Stimulated activated naive CD8-positive, alpha-beta T cell treated with anti-CD3 and anti-CD28 coated beads, Interleukin-15, Interleukin-2, amounts not matched to agents 100 U/mL and 50 U/mL, for 24 hours (primary cell): ENCODE measurements at regions not wholly inside any gene's neighbourhood (a gene's known extent, or its start where the extent isn't known, plus 50 kb on each side); places are given as distances from the start of the nearest gene placed in this dataset.
"Not testable (repeated sequence)": the region's sequence is repeated elsewhere in the genome, so short reads cannot be mapped to it uniquely, and the experiment has no call there.

Experiments
- ATAC-seq: fragments of 150-1000 bp; cut with Tn5 transposase; one replicate; pipeline ENCODE4 v1.10.0; 2021
- DNase-seq: peaks from one replicate; pipeline ENCODE4 v3.0.0; 2021

DNA sequence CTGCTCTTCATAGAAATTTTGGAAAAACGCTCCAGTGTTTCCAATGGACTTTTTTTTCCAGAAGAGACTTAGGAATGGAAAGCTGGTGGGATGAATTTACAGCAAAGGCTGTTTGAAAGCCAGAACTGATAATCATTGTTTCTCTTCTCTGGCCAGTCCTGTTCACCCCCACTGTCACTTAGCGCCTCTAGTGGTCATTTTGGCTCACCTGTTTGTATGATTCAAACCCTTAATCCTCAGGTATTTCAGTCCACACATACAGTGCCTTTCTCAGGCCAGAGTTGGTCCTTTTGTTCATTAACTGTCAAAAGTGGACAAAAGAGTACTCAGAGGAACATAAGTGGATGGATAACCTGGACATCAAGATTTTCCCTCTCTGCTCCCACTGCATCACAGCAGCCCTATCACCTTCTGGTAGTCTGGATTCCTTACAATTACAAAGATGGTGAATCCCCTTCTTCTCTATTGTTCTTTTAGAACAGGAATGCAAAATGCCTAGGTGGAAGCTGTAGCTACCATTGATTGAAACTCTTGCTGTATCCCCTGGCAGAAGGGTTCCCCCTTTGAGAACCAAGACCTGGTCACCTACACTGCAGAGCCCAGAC lies 177.6 kb upstream of the OLFM3 start:
- DNase-seq, result peak; percentile 4
- no peak for ATAC-seq

DNA sequence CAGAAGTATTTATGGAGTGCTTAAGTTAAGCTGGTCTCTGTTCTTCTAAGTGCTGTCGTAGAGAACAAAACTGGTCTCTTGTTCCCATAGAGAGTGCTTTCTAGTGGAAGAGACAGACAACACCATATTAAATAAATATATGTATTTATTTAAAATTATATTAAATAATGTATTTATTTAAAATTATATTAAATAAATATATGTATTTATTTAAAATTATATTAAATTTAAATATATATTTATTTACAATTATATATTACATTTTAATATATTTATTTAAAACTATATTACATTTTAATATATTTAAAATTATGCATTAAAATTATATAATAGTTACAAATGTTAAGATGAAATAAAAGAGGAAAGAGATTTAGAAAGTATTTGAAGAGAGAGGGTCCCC lies 175.5 kb upstream of the OLFM3 start:
- ATAC-seq (no peak), DNase-seq (no peak)

DNA sequence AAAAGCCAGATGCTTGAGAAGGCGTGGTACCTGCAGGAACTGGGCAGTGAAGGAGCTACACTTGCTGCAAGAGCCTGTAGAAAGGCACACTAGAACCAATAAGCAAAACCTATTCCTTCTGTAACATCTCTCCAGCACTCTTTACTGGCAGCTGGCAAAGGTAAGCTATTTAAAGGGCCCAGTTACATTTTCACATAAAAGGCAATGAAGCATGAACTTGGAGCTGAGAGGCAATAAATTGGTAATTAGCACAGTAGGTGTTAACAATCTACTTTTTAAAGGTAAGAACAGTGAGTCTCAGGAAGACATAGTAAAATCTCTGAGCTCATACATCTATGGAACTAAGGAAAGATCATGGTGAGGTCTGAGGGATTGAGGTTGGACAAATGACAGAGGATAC lies 167.1 kb upstream of the OLFM3 start:
- ATAC-seq, result no peak
- no peak for DNase-seq

DNA sequence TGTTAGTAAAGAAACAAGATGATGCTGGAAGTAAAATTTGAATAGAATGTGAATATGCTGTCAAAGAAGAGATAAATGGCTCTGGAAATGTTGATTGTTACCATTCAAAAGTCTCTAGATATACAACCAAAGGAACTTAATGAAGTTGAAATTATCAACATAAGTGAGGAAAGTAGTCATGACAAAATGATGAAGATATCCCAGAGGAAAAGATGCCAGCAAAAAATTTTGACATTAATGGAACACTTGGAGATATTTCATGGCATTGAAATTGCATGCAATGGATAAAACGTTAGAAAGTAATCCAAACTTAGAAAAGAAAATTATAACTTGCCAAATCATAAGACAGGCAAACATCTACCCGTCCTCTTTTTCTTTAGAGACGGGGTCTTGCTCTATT lies 154.5 kb upstream of the OLFM3 start:
- ATAC-seq (no peak), DNase-seq (no peak)

DNA sequence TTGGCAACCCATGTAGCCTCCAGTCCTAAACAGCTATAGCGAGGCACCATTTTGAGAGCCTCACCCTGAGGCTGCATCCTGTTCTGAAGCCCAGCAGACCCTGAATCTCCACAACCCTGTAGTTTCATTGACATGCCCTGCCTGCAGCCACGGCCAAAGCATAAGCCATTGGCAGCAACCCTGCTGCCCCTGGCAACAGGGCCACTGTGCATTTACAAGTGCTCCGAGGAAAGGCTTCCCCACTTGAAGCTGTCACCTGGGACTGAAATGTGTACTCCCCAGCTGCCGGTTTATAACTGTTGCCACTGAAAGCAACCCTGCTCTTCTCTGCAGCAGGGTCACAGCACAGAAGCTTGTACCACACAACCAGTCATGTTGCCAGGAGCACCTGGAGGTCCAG lies 124.2 kb upstream of the OLFM3 start:
- no peak for ATAC-seq

DNA sequence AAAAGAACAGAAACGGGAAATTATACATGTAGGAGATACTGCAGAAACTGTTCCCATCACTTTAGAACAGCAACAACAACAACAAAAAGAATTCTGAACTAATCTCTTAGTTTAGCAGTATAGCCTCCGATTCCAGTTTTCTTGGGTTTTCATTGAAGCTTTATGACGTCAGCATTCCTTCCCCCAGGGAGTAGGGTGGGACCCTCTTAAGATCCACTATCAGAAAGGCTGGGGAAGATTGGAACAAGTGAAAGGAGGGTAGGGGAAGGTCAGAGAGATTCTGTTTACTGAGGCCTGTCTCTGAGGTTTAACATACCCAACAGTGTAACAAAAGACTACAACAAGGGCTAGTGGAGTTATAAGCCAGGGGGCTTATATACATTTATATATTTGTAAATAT lies 121.4 kb upstream of the OLFM3 start:
- ATAC-seq (no peak), DNase-seq (no peak)

More for the DNA sequence above, 124.2 kb upstream of the OLFM3 start:
- no peak for DNase-seq

DNA sequence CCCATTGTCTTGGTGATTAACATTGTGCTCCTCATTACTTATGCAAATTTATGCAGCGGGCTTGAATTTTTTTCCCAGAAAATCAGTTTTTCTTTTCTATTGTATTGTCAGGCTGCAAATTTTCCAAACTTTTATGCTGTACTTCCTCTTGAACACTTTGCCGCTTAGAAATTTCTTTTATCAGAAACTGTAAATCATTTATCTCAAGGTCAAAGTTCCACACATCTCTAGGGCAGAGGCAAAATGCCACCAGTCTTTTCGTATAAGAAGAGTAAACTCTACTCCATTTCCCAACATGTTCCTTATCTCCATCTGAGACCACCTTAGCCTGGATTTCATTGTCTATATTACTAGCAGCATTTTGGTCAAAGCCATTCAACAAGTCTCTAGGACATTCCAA lies 113.9 kb upstream of the OLFM3 start:
- DNase-seq (no peak), ATAC-seq (no peak)

DNA sequence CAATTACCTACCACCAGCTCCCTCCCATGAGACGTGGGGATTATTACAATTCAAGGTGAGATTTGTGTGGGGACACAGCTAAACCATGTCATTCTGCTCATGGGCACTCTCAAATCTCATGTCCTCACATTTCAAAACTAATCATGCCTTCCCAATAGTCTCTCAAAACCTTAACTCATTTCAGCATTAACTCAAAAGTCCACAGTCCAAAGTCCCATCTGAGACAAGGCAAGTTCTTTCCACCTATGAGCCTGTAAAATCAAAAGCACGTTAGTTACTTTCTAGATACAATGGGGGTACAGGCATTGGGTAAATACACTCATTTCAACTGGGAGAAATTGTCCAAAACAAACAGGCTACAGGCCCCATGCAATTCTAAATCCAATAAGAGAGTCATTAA lies 112.8 kb upstream of the OLFM3 start:
- ATAC-seq, DNase-seq: not testable (repeated sequence)

DNA sequence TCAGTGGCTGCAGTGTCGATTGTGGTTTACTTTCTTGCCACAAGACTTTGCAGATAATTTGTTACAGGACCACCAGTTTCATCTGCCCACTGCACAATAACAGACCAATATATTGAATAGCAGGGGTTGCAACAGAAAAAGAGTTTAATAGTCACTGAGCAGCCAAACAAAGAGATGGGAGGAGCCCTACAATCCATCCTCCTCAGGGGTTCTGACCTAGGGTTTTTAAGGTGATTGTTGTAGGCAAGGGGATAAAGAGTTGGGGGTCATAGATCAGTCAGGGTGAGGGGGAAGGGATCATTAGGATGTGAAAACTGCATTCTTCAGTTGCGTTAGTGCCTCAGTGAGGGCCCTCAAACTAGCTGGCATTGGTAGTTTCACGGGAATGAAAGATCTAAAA lies 110.7 kb upstream of the OLFM3 start:
- ATAC-seq (no peak), DNase-seq (no peak)

DNA sequence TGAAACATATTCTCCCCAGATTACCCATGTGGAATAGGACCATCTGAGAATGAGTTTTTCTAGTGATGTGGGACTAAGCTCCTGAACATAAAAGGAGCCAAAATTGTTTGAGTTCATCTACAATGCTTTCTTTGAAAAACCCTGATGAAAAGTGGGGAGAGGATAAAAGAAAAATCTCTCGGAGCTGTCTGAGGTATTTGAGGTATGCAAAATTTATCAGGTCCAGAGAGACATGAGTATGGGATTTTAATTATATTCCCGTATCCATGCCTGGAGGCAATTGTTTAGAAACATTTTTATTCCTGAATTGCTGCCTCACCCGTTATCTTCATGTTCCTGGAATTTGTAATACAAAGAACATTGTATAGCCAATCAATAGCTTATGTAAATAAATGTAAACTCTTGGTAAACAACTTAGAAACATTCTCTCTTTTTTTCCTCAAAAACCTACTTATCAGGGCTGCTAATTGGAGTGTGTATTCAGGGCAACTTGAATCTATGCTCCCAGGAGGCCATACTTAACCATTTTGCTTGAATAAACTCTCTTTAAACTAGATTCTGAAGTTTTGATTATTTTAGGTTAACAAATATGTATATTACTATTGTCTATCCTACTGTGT lies 109.3 kb upstream of the OLFM3 start:
- DNase-seq, result no peak
- no peak for ATAC-seq

DNA sequence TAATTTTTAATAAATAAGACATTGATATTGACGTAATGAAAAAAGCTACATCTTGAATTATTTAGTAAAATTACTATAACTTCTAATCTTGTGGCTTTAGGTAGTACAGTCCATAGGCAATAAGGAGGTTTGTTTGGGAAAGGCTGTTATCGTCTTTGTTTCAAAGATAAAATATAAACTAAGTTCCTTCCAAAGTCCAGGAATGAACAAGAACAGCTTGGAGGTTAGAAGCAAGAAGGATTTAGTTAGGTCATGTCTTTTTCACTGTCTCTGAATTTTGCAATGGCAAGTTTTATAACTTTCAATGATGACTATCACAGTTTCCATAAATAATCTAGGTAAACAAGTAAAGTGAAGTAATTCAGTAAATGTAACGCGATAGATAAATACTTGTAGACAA lies 106.9 kb upstream of the OLFM3 start:
- ATAC-seq (no peak), DNase-seq (no peak)

DNA sequence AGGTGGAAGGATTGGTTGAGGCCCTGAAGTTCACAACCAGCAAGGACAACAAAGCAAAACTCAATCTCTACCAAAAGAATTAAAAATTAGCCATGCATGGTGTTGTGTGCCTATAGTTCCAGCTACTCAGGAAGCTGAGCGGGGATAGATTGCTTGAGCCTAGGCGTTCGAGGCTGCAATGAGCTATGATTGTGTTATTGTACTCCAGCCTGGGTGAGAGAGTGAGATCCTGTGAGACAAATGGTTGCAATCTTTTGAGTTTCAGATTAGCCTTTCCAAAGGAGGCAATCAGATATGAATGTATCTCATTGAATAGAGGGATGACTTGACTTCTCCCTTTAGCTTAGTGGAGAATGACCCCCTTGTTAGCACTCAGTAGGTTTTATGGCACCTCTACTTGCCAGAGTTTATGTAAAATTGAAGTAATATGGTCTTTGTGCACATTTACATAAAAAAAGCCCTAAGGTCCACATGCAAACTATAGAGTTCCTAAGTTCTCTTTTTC lies 105.6 kb upstream of the OLFM3 start:
- DNase-seq (no peak), ATAC-seq (no peak)

DNA sequence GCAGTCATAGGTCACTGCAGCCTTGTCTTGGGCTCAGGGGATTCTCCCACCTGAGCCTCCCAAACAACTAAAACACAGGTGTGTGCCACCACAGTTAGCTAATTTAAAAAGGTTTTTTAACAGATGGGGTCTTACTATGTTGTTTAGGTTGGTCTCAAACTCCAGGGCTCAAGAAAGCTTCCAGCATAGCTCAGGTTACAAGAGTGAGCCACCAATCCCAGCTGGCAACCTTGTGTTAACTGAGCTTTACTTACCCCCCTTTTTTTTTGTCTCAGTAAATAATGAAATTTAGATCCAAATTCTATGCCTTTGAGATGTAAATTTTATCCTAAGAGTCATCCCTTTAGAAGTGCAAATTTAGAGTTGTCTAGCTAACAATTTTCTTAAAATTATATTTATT lies 103.9 kb upstream of the OLFM3 start:
- DNase-seq (no peak), ATAC-seq (no peak)

DNA sequence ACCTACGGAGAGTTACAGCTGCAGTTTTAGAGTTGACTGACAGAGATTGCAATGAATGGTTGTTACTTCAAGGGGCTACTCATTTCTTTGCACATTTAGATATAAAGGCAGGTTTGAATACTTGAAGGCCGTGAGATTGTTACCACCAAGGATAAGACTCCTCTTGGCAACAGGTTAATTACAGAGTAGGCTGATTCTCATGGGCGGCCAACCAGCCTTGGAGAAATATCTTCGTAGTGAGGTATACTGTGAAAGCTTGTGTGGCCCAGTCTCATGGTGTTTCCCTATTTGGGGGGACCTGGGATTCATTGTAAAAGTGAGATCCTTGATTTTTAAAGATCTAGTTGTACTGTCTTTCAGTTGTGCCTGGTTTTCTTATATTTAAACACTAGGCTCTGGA lies 103.2 kb upstream of the OLFM3 start:
- ATAC-seq (no peak), DNase-seq (no peak)

DNA sequence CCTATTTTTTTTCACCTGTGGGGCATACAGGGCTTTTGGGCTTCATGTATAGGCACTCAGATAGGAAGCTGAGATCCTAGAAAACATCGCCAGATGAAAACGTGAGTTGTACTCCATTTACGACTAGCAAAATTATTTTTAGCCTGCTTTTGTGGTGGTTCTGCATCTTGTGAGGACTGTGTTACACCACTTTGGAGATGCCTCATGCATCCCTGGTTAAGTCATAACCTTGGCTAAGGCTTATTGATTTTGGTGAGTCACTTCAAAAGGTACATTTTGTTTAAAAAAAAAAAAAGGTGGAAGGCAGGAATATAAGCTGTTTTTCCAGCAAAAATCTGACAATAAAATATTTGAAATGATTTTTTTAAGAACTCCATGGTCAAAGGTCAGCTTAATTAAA lies 101.8 kb upstream of the OLFM3 start:
- no peak for ATAC-seq
- no peak for DNase-seq

DNA sequence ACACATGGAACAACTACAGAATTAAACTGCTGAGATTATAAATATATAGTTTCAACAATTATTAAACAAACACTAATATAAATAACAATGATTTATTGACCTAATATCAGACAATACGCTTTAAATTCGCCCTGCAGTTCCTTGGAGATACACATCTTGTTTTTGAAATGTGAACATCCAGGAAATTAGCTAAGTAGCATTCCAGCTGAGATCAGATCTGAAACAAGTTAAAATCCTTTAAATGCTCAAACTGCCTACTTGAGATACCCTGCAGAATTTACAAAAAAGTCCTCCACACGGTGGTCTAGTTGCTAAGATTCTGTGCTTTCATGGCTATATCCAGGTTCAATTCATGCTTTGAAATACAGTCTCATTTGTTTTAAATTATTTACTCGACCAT lies 101.4 kb upstream of the OLFM3 start:
- DNase-seq, result no peak
- no peak for ATAC-seq

DNA sequence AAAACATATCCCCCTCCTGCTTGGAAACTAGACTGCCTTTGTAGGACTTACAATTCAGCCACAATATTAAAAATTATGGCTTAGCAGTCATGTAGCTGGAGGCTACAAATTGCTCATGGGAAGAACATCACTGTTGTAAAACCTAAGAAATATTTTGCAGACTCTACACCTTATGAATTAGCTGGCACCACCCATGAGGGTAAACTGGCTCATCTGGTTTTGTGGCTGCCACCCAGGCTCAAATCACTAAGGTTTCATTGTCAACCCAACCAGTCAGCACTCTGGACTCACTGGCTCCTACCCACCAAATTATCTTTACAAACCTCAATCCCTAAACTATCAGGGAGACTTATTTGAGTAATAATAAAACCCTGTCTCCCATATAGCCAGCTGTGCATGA lies 100.7 kb upstream of the OLFM3 start:
- ATAC-seq (no peak), DNase-seq (no peak)

DNA sequence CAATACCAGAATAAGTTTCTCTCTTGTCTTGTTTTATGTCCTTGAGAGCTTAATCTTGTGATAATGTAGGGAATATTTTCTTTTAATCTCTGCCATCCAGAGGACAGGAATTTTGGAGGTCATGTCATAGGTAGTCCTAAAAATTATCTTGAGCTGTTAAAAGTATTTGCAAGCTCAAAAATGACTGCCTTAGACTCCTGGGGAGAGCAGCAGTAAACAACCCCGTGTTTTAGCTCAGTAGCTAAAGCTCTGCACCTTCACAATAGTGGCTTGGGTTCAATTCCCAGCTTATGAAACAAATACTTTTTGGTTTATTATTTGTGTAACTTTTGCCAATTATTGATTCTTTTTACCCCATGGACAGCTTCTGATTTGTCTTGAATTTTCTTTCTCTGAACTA lies 99.4 kb upstream of the OLFM3 start:
- DNase-seq, result no peak
- ATAC-seq, result no peak

DNA sequence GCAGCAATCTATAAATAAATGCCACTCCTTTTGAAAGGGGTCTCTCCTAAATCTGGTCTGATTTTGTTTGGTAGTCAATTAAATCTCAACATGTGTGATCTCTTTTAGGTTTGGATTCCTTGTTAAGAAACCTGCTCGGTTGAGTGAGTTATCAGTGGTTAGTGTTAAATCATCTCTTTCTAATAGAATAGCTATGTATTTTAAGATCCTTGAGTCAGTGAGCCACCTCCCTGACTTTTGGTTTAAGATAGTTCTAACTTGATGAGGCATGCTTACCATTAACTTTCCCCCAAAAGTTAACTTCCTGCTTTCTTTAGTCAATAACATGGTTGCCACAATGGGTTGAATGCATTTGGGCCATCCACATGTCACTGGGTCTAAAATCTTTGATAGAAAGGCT lies 93.1 kb upstream of the OLFM3 start:
- ATAC-seq (no peak), DNase-seq (no peak)

DNA sequence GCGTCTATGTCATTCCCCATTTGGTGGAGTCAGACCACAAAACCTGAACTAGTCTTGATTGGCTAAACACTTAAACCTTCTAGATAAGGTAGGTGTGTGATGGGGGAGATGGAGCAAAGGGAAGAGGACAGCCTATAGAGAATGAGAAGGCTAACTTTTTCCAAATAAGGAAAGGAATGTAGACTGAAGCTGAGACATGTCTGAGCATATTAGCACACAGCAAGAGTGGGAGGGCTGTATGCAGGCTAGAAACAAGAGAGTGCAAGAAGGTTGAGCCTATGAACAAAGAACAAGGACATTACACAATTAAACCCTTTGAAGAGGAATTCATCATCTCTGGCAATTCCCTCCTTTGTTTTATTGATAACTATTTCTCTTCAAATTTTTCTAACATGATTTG lies 89.2 kb upstream of the OLFM3 start:
- ATAC-seq (no peak), DNase-seq (no peak)

DNA sequence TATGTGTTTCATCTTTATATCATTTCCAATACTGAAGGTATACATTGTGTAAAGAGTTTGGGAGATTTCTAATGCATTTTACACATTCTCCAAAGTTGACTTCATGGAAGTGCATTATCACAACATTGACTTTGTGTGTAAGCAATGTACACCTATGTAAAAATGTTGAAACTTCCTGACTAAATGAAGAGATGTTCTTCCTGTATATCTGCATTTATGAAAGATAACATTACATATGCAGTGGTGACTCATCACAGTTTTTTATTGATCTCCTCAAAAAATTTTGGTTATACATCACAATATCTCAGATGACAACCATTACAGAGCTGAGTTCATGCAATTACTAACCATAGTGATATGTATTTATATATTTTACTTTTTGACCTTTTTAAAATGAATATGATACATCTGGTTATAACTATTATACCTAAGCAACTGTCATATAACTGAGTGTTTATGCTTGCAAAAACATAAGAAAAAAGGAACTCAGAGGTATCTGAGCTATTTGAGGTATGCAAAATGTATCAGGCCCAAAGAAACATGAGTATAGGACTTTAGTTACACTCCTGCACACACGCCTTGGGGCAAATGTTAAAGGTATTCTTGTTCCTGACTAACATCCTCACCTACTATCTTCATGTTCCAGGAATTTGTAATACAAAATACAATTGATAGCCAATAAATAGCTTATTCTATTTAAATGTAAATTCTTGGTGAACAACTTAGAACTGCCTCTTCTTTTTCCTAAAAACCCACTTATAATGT lies 88.2 kb upstream of the OLFM3 start:
- ATAC-seq (no peak), DNase-seq (no peak)

DNA sequence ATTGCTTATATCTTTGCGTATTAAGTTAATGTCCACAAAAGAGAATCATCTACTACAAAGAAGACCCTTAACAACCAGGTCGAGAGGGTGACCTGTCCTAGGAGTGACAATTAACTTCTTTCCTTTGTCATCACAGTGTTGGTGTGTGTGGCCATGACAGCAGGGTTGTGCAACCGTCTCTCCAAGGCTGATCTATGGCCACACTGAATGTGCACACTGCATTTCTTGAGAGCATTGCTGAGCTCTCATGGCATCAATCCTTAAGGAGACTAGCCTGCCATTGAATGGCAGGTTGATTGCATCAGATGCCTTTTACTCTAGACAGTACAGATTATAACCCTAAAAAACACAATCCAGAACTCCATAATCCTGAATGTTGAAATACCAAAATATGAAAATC lies 86.5 kb upstream of the OLFM3 start:
- DNase-seq (no peak), ATAC-seq (no peak)

DNA sequence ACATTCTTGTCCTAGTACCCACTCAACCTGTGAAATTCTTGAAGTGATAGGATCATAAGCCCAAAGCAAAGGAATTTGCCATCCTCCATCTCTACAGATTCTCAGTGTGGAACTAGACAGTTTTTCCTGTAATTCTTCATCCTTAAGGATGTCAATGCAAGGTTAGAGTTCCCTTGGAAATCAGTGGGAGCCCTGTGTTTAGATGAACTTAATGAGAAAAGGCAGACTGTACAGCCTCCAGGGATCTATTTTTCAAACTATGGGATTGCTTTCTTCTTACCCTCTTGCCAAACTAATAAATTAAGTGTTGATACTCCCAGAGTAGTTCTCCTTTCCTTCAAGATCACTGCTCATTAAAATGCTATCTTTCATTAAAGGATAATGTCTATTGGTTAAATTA lies 78.1 kb upstream of the OLFM3 start:
- DNase-seq (no peak), ATAC-seq (no peak)

DNA sequence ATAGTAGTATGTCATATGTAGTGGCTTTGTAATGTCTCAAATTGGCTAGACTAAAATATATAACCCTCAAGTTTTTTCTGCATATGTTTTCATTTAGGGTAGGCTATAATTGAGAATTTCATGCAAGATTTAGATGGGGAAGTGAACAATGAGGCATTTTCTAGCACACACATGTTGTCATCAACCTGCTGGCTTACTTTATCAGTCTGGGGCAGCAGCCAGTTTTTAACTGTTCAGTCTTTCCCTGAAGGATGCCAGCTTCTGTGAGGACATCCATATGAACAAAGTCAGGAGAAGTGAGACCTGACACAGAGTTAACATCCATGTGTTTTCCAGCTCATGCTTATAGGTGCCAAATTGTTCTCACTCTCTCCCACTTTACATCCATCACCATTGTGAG lies 74.7 kb upstream of the OLFM3 start:
- ATAC-seq (no peak), DNase-seq (no peak)
